OCI-LY3 (cell line): ENCODE measurements at regions not wholly inside any gene's neighbourhood (a gene's known extent, or its start where the extent isn't known, plus 50 kb on each side); places are given as distances from the start of the nearest gene placed in this dataset.

ENCODE experiments used
- H2AFZ ChIP-seq: fragments of 200-600, 300-600 bp; shearing (Covaris generic); 2 replicates; pipeline ENCODE4 v1.6.0; 2014; ENCODE audit warnings: antibody characterized with exemption, low read depth, low read length
- H3K27ac ChIP-seq: fragments of 200-600, 300-600 bp; sonication (generic); 2 replicates; pipeline ENCODE4 v1.5.1; 2014; ENCODE audit warnings: mild to moderate bottlenecking, low read length, moderate library complexity, mixed read lengths
- H3K27me3 ChIP-seq: fragments of 200-600, 300-600 bp; sonication (generic); 2 replicates; pipeline ENCODE4 v1.6.1; 2014; ENCODE audit warnings: low read depth, low read length, mixed read lengths
- H3K36me3 ChIP-seq: fragments of 200-600, 300-600 bp; sonication (generic); replicated peaks from 2 replicates; pipeline ENCODE3; 2014; ENCODE audit warnings: low read depth, low read length, mixed read lengths
- H3K4me1 ChIP-seq: fragments of 300-600, 200-600 bp; sonication (generic); 2 replicates; pipeline ENCODE4 v1.6.1; 2014; ENCODE audit warnings: low read length, mixed read lengths
- H3K4me2 ChIP-seq: fragments of 200-600, 300-600 bp; sonication (generic); 2 replicates; pipeline ENCODE4 v1.6.1; 2014; ENCODE audit warnings: low read length, mixed read lengths
- H3K4me3 ChIP-seq: fragments of 300-600, 200-600 bp; sonication (generic); 2 replicates; pipeline ENCODE4 v1.5.1; 2014; ENCODE audit warnings: antibody characterized with exemption, mild to moderate bottlenecking, low read length, moderate library complexity
- H3K79me2 ChIP-seq: fragments of 300-600, 200-600 bp; shearing (Covaris generic); 2 replicates; pipeline ENCODE4 v1.6.1; 2014; ENCODE audit warnings: mild to moderate bottlenecking, low read length, mixed read lengths
- H3K9ac ChIP-seq: fragments of 300-600, 200-600 bp; shearing (Covaris generic); 2 replicates; pipeline ENCODE4 v1.6.0; 2014; ENCODE audit warnings: mild to moderate bottlenecking, low read length, moderate library complexity
- H3K9me3 ChIP-seq: fragments of 200-600, 300-600 bp; shearing (Covaris generic); 2 replicates; pipeline ENCODE4 v1.6.1; 2014; ENCODE audit warnings: low read length, mixed read lengths; ENCODE audit not compliant: insufficient read depth
- H4K20me1 ChIP-seq: fragments of 200-600, 300-600 bp; sonication (generic); 2 replicates; pipeline ENCODE4 v1.6.1; 2016; ENCODE audit warnings: low read length, mixed read lengths; ENCODE audit not compliant: insufficient read depth
- CTCF ChIP-seq: fragments of 200-600, 300-600 bp; sonication (generic); IDR thresholded peaks from 2 replicates; pipeline ENCODE4 v1.5.1; 2014; ENCODE audit warnings: antibody characterized with exemption, low read length, low read depth
- EZH2phosphoT487 ChIP-seq: fragments of 200-600 bp; shearing (Covaris generic); IDR thresholded peaks from 2 replicates; pipeline ENCODE4 v1.6.1; 2018; ENCODE audit warnings: antibody characterized with exemption, mixed run types, low read depth

GRCh38 chr6:159425421-159425820 lies 256.2 kb downstream of the FNDC1 start:
- no peaks in the 10 kb centered on the region for H4K20me1 ChIP-seq
- H3K36me3 ChIP-seq, result no peaks in the 10 kb centered on the region
- H3K27me3 ChIP-seq, result 0 out of 2 replicates have a peak, but pooled peaks cover 4% of the 10 kb centered on the region
- no peak overlapping the region for H3K4me3 ChIP-seq
- no peaks in the 10 kb centered on the region for H3K9me3 ChIP-seq
- H3K27ac ChIP-seq, result no peak overlapping the region
- H3K4me2 ChIP-seq, result no peak overlapping the region
- no peaks in the 10 kb centered on the region for H3K79me2 ChIP-seq
- H3K9ac ChIP-seq, result no peak overlapping the region
- H3K4me1 ChIP-seq, result no peaks in the 10 kb centered on the region
- no peak overlapping the region for H2AFZ ChIP-seq
- TF ChIP-seq CTCF, result no peak
- no peak for TF ChIP-seq EZH2phosphoT487

- no peak overlapping the region for H2AFZ ChIP-seq
- H3K79me2 ChIP-seq, result no peaks in the 10 kb centered on the region
- H4K20me1 ChIP-seq, result no peaks in the 10 kb centered on the region
- no peak overlapping the region for H3K4me3 ChIP-seq
- no peaks in the 10 kb centered on the region for H3K9me3 ChIP-seq
- no peak for TF ChIP-seq CTCF
- TF ChIP-seq EZH2phosphoT487, result no peak
- no peaks in the 10 kb centered on the region for H3K36me3 ChIP-seq
- H3K27me3 ChIP-seq, result no peaks in the 10 kb centered on the region
- H3K9ac ChIP-seq, result no peak overlapping the region
- H3K4me1 ChIP-seq, result no peaks in the 10 kb centered on the region
- no peak overlapping the region for H3K27ac ChIP-seq
- H3K4me2 ChIP-seq, result no peak overlapping the region
Measured at GRCh38 chr6:159422041-159422984, 253.1 kb downstream of the FNDC1 start.

- Histone ChIP-seq H3K4me2 (no peak overlapping the region), H3K4me1 (no peaks in the 10 kb centered on the region), H3K79me2 (no peaks in the 10 kb centered on the region), H3K27me3 (no peaks in the 10 kb centered on the region), H3K9ac (no peak overlapping the region), H3K36me3 (no peaks in the 10 kb centered on the region), H2AFZ (no peak overlapping the region), H3K4me3 (no peak overlapping the region), H3K27ac (no peak overlapping the region), H4K20me1 (no peaks in the 10 kb centered on the region), H3K9me3 (no peaks in the 10 kb centered on the region)
- TF ChIP-seq EZH2phosphoT487 (no peak), CTCF (no peak)
Measured at GRCh38 chr6:159421586-159421985, 252.4 kb downstream of the FNDC1 start.

GRCh38 chr6:159418997-159419396 lies 249.8 kb downstream of the FNDC1 start:
- Histone ChIP-seq H3K4me1 (no peaks in the 10 kb centered on the region), H3K4me3 (no peak overlapping the region), H3K4me2 (no peak overlapping the region), H3K36me3 (no peaks in the 10 kb centered on the region), H3K27ac (no peak overlapping the region), H4K20me1 (no peaks in the 10 kb centered on the region), H3K9me3 (no peaks in the 10 kb centered on the region), H3K27me3 (no peaks in the 10 kb centered on the region), H3K79me2 (no peaks in the 10 kb centered on the region), H3K9ac (no peak overlapping the region), H2AFZ (no peak overlapping the region)
- TF ChIP-seq CTCF, result no peak
- no peak for TF ChIP-seq EZH2phosphoT487
